GM21576 (cell line): ENCODE measurements at regions not wholly inside any gene's neighbourhood (a gene's known extent, or its start where the extent isn't known, plus 50 kb on each side); places are given as distances from the start of the nearest gene placed in this dataset.
A peak's percentile ranks its signal among the peaks of the same experiment; 100 is the strongest.
"Not testable (repeated sequence)": the region's sequence is repeated elsewhere in the genome, so short reads cannot be mapped to it uniquely, and the experiment has no call there.

ENCODE experiments used
- ATAC-seq: cut with Tn5 transposase; IDR thresholded peaks from one replicate; pipeline ENCODE4 v1.9.1; 2021; ENCODE audit warnings: mild to moderate bottlenecking, moderate library complexity; ENCODE audit not compliant: unreplicated experiment

- no peak for ATAC-seq
These were observed 187.4 kb upstream of the BRINP3 start for GRCh38 chr1:190665045-190665444.

- no peak for ATAC-seq
These were observed 190.2 kb upstream of the BRINP3 start for GRCh38 chr1:190667914-190668313.

- no peak for ATAC-seq
These were observed 201.4 kb upstream of the BRINP3 start for GRCh38 chr1:190679044-190679443.

- ATAC-seq: no peak
These were observed 201.8 kb upstream of the BRINP3 start for GRCh38 chr1:190679454-190679853.

GRCh38 chr1:190679983-190680382, 202.3 kb upstream of the BRINP3 start:
- no peak for ATAC-seq

GRCh38 chr1:190685676-190686075, 208.0 kb upstream of the BRINP3 start:
- no peak for ATAC-seq

GRCh38 chr1:190688096-190688495, 210.4 kb upstream of the BRINP3 start:
- no peak for ATAC-seq

DNA sequence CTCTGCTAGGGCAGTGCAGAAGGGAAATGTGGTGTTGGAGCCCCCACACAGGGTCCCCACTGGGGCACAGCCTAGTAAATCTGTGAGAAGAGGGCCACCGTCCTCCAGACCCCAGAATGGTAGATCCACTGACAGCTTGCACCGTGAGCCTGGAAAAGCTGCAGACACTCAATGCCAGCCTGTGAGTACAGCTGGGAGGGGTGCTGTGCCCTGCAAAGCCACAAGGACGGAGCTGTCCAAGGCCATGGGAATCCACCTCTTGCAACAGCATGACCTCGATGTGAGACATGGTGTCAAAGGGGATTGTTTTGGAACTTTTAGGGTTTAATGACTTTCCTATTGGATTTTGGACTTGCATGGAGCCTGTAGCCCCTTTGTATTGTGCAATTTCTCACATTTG, 220.8 kb upstream of the BRINP3 start:
- not testable (repeated sequence) for ATAC-seq

- ATAC-seq: no peak
These were observed 221.5 kb upstream of the BRINP3 start for GRCh38 chr1:190699165-190699564.

DNA sequence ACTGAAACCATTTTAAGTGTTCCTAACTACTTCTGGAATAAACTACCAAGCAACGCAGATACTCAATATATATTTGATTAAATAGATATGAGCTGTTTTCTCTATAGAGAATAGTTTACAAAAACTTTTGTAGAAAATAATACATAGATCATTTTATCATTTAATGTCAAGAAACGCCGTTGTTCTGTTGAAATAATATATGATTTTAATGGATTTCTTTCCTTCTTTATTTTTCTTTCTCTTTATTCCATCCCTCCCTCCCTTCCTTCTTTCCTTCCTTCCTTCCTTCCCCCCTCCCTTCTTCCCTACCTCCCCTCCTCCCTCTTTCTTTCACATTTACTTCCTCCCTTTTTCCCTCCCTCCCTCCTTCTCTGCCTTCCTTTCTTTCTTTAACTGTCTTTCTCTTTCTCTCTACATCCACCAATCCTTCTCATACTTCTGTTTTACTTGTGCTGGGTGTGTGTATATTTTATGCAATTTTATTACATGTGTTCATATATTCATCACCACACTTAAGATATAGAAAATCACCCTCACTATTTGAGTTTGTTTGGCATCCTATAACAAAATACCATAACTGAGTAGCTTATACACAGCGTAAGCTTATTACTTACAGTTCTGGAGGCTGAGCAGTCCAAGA, 230.9 kb upstream of the BRINP3 start:
- no peak for ATAC-seq

GRCh38 chr1:190711069-190711468, 233.4 kb upstream of the BRINP3 start:
- no peak for ATAC-seq

- ATAC-seq: no peak
These were observed 239.4 kb upstream of the BRINP3 start for GRCh38 chr1:190717055-190717454.

DNA sequence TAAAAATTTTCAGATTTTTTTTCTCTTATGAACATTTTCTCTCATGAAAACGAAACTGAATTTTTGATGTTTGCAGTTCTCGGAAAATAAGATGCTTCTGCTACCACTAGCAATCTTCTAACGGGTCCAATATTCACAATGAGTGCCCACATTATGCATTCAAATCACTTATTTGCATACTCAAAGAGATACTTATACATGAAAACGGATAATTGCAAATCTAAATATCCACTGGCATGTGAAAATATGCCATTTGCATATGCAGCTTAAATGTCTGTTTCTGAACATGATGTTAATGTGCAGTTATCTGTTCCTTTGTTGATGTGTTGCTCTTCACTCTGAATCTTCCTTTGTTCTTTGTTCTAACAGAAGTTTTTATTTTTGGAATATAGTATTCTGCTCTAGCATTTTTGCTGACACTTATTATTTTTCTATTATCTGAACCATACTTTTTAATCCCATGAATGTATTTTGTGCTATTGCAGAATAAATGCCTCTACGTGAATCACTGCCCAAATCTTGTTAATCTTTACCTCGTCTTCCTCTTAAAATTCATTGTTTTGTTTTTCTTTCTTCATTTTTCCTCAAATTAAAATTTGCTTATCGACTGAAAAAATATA, 259.4 kb upstream of the BRINP3 start:
- ATAC-seq: no peak

DNA sequence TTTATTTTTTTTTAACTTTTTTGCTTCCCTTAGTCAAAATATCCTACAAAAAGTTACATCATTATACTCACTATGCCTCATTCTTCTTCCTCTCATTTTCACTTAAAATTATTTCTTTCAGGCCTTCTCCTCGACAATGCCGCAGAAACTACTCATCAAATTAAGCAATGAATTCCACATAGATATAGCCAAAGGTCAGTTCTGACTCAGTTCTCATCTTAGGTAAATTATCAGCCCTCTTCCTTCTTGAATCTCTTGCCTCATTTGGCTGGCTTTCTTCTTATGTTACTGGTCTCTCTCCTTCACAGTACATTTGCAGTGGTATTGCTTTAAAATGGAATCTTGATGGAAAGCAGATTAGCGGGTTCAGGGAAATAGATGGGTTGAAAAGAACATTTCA, 260.7 kb upstream of the BRINP3 start:
- no peak for ATAC-seq

- ATAC-seq: no peak
These were observed 262.3 kb upstream of the BRINP3 start for GRCh38 chr1:190739926-190740325.

GRCh38 chr1:190747704-190748103, 270.0 kb upstream of the BRINP3 start:
- no peak for ATAC-seq

DNA sequence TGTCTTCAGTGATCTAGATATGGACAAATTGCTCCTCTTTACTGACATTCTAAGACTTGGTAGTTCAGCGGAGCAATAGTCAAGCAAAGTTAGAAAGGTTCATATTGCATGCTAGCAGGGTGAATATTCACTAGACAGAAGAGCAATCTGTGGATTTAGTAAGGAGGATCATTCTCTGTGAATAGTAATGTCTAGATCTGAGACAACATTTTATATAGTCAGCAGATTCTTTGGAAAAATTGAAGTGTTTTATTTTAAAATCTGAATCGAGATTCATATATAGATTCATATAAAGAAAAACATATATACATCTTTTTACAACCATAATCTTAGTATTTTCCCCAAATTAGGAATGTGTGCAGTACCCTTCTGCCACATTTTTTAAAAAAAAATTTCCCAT, 274.5 kb upstream of the BRINP3 start:
- no peak for ATAC-seq

GRCh38 chr1:190754666-190755065, 277.0 kb upstream of the BRINP3 start:
- ATAC-seq: no peak

DNA sequence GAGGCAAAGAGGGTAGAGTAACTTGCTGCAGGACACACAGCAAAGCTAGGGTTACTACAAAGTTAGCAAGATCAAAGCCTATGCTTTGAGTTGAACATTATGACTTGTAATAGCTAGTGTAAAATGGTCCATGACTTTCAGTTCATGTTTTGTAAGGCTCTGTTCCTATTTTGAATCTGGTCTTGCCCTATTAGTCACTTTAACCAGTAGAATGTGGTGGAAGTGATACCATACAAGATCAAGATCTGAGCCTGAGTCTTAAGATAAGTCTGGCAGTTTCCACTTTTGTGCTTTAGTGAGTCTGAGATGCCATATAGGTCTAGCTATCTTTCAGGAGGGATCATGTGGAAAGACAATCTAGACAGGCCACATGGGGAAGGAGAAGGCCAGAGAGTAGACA, 282.1 kb upstream of the BRINP3 start:
- ATAC-seq: peak; percentile 88

DNA sequence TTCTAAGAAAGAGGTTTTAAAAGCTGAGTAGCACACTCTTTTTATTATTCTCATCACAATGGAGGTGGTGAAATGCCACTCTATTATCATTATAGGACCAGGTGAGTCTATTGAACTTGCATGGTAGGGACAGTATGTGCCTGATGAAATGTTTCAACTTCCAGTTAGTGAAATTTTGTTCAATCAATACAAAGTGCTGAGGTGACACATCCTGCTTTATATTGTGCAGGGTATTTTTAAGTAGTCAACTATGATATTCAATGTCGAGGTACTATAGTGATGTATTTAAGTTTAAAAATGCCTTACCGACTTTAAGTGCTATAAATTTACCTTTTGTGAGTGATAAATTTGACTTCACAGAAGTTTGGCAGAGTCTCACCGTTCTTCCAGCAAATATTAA, 284.7 kb upstream of the BRINP3 start:
- ATAC-seq: no peak

DNA sequence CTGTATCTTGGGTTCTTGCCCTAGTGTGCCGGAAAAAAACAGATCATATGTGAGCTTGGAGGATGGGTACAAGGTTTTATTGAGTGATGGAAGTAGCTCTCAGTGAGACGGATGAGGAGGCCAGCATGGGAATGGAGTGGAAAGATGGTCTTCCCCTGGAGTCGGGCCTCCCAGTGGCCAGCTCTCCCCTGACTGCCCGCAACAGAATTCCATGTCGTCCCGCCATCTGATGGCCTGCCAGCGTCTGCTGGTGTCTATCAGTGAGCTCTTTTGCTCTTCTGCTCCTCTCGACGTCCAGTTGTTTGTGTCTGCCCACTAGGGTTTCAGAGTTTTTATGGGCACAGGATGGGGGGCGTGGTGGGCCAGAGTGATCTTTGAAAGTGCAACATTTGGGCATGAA, 315.2 kb upstream of the BRINP3 start:
- no peak for ATAC-seq

DNA sequence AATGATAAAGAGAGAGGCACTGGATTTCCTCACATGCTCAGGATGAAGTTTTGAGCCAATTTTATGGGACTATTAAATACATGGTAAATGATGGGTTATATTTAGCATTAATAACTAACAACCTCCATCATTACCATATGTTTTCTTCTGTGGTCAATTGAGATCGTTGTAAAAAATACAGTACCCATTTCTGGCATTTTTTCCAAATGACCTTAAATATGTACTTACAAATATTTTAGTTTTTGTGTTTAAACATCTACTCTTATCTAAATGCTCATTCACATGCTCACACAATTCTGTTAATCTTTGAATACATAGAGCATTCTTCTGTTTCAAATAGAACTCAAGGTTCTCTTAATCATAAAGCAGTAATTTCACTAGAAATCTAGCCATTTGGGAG, 330.0 kb upstream of the BRINP3 start:
- ATAC-seq: no peak

GRCh38 chr1:190808035-190808434, 330.4 kb upstream of the BRINP3 start:
- ATAC-seq: no peak
